T-helper 2 cell (primary cell): ENCODE measurements at regions not wholly inside any gene's neighbourhood (a gene's known extent, or its start where the extent isn't known, plus 50 kb on each side); places are given as distances from the start of the nearest gene placed in this dataset.
"Not testable (repeated sequence)": the region's sequence is repeated elsewhere in the genome, so short reads cannot be mapped to it uniquely, and the experiment has no call there.

Source experiments
- DNase-seq, 5 experiments: peaks; one replicate each; pipeline versions ENCODE4 v3.0.0 to v3.0.0-alpha.2; 2012 to 2022

DNA sequence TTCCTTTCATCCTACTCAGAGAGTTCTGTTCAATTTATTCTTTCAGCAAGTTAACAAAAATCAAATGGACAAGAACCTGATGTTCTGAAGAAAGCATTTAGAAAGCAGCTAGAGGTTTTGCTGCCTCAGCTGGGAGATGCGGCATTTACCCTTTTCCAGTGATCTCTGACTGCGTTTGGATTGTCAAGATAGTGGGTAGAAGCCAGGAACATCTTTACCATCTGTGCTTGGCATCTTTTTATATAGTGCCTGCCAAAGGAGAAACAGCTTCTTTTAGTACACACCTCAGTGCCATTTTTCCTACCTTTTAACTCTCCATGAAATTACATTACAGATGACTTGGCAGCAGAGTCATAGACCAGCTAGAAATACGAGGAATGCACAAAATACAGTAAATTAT lies 680.8 kb downstream of the SLITRK1 start:
- no peak for DNase-seq

DNA sequence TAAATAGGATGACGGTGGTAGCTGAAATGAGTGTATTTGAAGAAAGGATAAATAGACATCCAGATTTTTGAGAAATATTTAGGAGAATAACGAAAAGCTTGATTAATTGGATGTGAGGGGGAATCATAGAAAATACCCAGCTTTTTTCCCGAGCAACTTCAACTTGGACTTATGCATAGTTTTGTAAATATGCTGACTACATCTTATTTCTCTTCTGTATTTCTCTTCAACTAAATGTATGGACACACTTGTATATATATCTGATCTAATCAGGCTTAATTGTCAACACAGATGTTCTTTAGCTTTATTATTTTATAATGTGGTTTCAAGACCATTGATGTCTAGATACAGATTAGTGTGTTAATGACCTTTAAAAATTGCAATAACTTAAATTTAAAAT lies 685.0 kb downstream of the SLITRK1 start:
- DNase-seq, result no peak

DNA sequence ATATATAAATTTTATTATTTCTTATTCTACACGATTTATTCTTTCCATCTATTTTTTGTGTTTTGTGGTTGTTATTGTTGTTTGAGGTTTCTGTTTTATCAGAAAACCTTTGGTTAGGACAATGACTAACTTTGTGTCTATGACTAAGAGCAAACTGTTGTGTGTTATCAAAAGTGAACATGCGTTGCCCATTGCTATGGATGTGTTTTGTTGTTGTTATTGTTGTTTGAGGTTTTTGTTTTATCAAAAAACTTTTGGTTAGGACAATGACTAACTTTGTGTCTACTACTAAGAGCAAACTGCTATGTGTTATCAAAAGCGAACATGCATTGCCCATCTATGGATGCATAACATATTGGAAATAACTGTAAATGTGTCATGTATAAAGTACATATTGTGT lies 692.3 kb downstream of the SLITRK1 start:
- no peak for DNase-seq

DNA sequence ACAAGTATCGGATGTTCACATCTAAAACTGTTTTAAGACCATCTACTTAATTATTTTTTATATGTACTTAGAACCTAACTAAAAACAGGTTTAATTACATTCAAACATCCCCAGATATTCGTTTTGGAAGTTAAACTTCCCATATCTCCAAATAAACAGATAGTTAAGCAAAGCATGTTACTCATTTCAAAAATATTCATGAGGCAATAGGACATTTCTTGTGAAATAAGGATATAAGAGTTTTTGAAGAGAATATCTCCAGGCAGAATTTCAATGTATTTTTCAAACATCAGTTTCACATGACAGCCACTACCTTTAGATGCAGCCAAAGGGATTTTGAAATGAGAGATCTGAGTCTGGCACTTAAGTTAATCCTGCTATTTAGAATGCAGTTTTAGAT lies 697.5 kb downstream of the SLITRK1 start:
- DNase-seq, result no peak

DNA sequence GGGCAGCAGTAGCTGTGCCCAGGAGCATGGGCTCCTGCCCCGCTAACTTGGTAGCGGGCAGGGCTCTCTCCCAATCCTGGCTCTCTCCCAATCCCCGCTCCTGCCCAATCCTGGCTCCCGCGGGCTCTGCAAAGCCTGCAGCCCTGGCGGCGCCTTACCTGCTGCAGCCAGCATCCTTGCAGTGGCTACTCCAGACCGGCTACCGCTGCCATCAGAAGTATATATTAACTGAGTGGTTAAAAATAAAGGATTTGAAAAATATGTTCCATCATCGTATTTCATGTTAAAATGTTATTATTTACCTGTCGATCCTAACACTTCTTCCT lies 698.2 kb downstream of the SLITRK1 start:
- DNase-seq, result no peak

DNA sequence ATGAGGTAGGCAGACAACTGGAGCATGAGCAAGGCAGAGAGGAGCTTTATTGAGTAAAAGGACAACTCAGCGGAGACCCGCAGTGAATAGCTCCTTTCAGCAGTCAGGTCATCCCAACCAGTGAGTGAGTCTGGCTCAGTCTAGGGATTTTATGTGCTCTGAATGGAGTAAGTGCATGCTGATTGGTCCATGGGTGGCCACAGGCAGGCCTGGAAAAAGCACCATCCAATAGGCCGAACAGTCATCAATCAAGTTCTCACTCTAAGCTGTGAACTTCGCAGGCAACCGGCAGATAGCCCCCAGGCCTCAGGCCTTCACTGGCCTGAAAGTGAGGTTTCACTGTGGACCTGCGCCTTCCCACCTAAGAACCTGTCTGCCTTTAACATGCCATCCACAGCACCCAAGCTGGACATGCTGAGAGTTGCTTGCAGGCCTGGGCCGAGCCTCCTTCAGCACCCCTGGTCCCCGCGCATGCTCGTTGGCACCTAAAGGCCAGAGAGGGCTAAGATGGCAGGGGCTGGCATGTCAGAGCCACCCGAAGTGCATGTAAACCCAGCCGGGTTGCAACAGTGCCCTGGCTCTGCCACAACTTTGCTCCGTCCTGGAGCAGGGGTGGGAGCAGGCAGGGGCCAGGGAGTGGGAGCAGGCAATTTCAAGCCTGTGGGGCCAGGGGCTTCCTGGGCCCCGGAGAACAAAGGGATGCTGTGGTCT lies 698.7 kb downstream of the SLITRK1 start:
- DNase-seq, result no peak

DNA sequence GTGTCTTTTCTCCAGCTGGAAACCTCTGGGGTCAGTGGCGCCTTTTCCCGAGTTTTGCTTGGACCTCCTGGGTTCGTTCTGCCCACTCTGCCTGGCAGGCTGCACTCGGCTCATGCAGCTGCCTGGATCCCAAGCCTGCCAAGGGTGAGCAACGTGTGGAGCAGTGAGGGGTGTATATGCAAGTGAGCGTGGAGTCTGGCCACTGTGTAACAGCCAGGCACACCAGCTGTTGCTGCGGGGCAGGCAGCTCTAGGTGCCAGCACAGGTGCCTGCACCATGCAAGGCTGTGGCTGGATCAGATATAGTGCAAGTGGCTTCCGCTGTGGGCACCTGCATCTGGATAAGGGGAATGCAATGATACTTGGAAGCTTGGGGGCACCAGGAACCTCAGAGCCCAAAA lies 699.4 kb downstream of the SLITRK1 start:
- no peak for DNase-seq

DNA sequence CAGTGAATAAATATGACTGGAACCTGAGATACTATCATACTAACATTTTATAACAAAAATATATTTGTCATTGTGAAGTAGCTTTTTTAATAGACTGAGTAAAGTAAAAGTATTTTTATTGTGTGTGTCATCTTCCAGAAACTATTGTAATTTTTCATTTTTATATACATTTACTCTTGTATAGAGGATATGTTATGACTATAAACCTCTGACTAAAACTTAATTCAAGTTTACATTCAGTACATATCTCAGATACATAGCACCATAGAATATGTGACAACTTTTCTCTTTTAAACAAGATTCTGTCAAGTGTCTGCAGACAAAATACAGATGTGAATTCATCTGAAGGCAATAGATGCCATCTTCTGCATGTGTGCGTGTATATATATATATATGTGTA lies 704.3 kb downstream of the SLITRK1 start:
- no peak for DNase-seq

DNA sequence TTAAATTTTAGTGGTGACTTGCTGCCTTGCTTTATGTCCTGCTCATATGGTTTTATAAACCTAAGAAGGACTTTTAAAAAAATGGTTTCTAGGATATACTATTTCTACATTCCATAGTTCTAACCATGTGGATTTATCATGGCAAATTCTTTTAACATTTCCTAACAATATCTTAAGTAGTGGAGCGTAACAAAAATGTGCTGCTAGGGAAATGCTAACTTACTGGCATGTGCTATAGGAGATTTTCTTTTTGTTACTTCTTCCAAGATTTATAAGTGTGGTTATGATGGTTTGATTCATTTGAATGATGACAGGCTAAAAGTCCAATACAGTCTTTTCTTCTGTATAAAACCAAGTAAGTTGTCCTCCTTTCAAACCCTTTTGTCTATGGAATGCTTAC lies 713.7 kb downstream of the SLITRK1 start:
- no peak for DNase-seq

DNA sequence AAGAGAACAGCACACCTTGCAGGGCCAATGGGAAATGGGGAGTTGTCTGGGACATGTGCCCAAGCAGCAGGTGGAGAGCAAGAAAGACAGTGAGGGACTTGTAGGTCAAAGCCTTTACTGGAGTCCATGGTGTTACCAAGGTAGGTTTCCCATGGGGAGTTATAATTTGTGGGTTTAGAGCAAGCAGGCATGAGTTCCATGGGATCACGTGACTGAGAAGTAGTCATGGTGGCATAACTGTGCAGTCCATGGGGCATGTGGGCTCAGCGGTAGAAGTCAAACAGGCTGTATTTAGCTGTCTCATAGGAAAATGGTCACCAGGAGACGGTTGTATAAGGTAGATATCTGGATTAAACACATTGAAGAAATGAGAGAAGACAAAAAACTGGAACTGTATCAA lies 715.1 kb downstream of the SLITRK1 start:
- no peak for DNase-seq

DNA sequence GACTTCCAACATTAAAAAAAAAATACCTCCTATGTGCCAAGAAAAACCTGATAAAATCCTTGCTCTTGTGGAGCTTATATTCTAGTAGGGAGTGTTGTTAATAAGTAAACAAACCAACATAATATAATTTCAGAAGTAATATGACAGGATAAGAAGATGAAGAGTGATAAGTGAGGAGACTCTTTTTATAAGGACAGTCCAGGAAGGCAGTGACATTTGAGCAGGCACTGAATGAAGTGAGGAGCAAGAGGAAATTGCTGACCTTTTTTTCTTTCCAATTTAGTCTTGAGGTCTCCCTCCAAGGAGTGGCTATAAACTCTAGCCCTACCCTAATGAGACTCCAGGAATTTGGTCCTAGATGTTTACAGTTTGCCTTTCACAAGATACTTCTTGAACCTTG lies 715.7 kb downstream of the SLITRK1 start:
- DNase-seq, result no peak

DNA sequence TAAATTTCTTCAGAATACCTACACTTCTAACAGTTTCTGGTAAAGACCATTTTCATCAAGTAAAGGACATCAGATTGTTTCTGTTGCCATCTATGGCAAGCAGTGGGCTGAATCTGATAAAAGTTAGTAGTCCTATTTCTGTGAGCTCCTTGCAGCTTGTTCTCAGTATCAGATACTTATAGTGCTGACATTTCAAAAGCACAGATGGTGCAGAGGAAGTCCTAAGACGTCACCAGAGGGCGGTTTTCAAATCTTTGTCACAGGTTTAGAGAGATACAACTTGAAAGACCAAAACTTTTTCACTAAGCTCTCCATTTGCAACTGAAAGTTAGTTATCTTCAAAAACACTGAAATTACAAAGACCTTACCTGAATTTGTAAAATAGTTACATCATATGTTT lies 719.8 kb downstream of the SLITRK1 start:
- no peak for DNase-seq

DNA sequence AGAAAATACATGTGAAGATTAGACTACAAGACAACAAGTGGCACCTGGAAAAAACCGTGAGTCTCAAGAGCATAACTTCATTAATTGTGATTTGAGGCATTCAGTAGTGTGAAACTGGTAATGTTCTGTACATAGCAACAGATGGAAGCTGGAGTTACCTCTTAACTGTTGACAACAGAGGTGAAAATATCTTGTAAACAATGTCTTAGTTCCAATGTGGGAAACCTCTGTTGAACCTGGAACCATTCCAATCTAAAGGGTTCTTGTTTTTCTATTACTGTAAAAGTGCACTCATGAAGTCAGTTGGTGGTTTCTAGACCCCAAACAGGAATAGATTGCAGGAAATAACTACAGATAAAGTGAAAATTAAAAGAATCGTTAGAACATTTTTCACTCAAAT lies 728.4 kb downstream of the SLITRK1 start:
- DNase-seq, result no peak

DNA sequence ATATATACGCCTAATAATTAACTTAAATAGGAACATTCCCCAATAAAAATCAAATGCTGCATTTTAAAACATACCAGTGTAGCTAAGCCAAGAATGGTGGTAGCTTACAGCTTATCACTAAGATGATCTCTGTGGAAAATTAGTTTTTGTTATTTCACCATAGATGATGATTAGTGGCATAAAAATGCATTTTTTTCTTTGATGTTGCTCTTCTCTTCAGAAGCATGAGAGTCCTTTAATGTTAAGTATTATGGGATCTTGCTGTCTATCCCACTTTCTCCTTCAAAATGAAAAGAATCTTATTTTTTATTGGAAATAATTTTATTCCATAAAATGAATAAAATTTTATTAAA lies 731.0 kb downstream of the SLITRK1 start:
- no peak for DNase-seq

DNA sequence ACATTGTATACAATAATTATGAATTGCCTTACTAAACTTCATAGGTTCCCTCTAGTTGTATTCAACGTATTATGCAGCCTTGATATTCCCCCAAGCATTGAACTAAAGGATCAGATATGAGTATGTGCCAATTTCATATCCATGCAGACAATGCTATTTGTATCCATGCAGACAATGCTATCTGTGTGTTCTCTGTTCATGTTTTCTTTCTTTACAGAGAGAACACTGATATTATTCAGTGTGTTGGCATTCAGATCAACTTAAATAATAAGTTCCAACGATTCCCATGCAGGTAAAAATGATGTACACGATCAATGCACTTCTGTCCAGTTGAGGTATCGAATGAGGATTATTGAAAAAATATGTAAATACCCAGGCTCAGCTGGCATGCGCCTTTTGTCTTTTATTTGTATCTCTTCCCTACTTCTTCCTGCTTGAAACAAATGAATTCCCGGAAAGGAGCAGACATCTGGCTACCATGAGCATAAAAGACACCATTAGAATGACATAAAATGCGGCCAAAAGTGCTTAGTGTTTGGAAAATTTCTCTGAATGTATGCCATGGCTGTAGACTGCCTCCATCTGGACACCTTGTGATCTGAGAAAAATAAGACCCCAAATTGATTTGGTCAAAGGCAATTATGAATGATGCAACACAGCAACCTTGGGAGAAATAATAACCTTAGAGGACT lies 731.5 kb downstream of the SLITRK1 start:
- no peak for DNase-seq

DNA sequence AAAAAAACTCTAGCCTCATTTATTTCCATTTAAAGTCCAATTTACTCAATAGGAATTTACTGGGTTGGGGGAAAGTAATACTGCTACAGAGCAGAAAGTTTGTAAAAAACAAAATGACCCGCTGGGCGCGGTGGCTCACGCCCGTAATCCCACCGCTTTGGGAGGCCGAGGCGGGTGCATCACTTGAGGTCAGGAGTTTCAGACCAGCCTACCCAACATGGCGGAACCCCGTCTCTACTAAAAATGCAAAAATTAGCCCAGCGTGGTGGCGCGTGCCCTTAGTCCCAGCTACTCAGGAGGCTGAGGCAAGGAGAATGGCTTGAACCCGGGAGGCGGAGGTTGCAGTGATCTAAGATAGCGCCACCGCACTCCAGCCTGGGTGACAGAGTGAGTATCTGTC lies 745.6 kb downstream of the SLITRK1 start:
- DNase-seq, result no peak

DNA sequence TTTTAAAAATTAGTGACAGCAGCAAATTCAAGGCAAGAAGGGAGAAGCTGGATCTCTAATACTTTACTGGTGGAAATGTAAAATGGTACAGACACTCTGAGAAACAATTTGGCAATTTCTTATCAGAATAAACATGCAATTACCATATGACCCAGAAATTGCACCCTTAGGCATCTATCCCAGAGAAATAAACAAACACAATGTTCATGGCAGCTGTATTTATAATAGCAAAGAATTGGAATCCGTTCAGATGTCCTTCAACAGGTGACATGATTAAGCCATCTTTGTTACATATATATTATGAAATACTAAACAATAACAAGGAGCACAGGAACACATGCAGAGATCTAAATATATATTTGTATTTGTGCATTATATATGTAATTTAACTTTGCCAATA lies 756.5 kb downstream of the SLITRK1 start:
- no peak for DNase-seq

DNA sequence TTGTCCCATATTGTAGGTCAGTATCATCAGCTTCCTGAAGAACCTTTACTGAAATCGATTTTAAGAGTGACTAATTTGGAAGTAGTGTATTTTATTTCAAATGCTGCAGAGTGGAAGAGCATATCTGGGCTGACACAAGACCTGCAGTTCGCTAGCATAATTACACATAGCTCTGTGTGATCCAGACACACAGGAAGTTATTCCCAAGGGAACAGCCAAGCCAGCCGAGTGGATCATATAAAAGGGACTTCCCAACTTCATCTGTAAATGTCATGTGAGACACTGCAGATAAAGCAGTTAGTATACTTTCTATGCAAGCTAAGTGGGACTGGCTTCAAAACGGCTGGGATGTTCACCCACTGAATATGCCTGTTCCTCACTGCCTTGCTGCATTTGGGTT lies 760.4 kb downstream of the SLITRK1 start:
- DNase-seq, result no peak

DNA sequence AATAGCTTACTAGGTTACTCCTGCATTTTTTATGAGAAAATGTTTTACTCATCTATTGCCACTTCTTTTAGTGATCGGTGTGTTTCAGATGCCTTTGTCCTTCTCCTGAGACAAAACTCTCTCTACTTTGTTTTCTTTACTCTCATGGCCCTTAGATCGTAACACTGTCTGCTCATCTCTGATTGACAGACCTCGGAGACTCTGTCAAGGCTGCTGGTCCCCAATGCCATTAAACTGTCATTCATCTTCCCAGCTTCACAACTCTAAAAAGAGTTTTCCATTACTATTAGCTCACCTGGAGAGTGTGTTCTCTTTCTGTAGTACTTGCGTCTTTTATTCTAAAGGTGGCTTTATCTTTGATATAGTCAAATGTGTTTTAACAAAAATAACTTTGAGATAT lies 765.2 kb downstream of the SLITRK1 start:
- no peak for DNase-seq

DNA sequence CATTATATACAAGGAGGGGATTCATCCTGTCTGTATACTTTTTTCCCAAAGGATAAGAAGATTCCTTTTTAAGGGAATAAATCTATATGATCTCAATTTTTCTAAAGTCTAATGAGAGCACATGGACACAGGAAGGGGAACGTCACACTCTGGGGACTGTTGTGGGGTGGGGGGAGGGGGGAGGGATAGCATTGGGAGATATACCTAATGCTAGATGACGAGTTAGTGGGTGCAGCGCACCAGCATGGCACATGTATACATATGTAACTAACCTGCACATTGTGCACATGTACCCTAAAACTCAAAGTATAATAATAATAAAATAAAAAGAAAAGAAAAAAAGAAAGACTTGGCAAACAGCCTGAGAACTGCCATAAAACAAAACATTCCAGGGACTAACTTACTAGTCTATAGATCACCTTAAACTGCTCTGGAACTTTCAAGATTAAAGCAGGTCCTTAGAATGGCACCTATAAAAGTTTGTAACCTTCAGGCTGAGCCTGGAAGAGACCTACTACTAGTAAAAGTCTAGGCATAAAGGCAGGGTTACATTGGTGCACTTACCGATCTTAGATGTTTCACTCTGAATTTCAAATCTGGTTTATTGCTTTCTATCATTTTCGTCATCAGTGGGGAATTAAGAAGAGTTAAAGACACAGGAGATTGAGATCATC lies 780.6 kb downstream of the SLITRK1 start:
- not testable (repeated sequence) for DNase-seq

DNA sequence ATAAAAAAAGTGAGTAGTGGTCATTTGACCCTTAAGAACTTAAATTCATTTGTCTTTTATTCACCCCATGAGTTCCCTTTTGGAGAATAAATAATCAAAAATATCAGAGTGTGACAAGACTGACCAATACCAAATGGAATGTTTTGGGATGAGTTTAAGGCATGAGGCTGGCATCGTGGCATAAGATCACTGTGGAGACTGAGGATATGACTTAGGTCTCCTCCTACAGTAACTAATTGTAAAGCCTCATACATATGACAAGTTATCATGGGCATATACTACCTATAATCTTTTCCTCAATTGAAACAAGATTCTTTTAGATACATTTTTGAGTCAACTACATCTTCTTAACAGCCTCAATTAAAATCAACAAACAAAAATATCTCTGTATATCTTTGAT lies 782.0 kb downstream of the SLITRK1 start:
- no peak for DNase-seq

DNA sequence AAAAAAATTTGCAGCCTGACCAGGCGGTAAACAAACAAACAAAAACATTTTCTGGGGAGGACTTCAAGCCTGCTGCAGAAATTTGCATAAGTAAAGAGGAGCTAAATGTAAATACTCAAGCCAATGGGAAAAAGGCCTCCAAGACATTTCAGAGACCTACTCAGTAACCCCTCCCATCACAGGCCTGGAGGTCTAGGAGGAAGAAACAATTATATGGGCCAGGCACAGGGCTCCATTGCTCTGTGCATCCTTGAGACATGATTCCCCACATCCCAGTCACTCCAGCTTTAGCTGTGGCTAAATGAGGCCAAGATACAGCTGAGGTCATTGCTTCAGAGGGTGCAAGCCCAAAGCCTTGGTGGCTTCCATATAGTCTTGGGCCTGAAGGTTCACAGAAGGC lies 793.4 kb downstream of the SLITRK1 start:
- no peak for DNase-seq

DNA sequence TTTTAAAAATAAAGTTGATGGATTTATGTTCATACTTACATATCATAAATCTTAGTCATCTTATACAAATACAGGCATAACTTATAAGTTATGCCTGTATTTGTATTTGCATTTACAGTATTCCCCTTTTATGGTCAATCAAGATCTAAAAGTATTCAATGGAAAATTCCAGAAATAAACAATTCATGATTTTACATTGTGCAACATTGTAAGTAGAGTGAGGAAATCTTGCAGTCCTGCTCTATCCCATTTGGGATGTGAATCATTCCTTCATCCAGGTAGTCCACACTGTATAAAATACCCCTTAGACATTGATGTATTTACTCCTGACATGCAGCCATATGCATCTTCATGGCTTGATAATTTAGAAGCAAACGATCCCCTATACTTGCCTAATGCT lies 795.3 kb downstream of the SLITRK1 start:
- no peak for DNase-seq

DNA sequence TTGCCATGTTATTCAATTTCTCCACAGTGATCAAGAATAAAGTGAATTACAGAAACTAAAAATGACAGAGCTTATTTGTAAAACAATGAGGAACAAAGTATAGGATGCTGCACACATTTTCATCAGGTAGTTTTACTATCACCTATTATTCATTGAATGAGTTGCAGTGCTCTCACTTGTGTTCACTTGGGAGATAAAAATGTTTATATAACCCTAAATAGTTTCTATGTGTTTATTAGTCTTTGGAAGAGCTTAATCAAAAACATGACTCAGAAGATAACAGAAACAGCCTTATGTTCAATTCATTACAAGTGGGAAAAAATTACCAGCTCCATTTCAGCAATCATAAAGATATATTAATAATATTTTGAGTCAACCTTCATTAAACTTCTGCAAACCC lies 796.2 kb downstream of the SLITRK1 start:
- no peak for DNase-seq
